Right lobe of liver (tissue), 4 donors: ENCODE measurements at regions not wholly inside any gene's neighbourhood (a gene's known extent, or its start where the extent isn't known, plus 50 kb on each side); places are given as distances from the start of the nearest gene placed in this dataset.

Source experiments
- CTCF ChIP-seq, 4 donors: fragments of 200-600 bp in 3 of 4; fragments of 450-650 bp in 1 of 4; IDR thresholded peaks; one replicate each; pipeline versions ENCODE4 v1.5.1 to v1.8.0; 2016 to 2022; ENCODE audit warnings: antibody characterized with exemption in 4 of 4, mild to moderate bottlenecking in 2 of 4
- POLR2A ChIP-seq: fragments of 450-650 bp; IDR thresholded peaks from one replicate; pipeline ENCODE4 v1.6.1; 2017; ENCODE audit warnings: antibody characterized with exemption, mild to moderate bottlenecking
- donor health status: DM: no; HTN: no; CAD: no.
- donor health status: DM: no; HTN: no; CAD: no.
- donor health status: DM: no; HTN: yes; CAD: no.

- TF ChIP-seq CTCF (IDR thresholded peaks at IDR 0.05) (no peak), POLR2A (no peak)
Measured at GRCh38 chr13:109622006-109622405, 164.4 kb downstream of the IRS2 start.
